GM12873 (cell line): ENCODE measurements at regions not wholly inside any gene's neighbourhood (a gene's known extent, or its start where the extent isn't known, plus 50 kb on each side); places are given as distances from the start of the nearest gene placed in this dataset.

Experiments used
- TF ChIP-seq, protein P1 (sequence below): IDR thresholded peaks from 2 replicates; pipeline ENCODE4 v1.5.1; 2012; ENCODE audit warnings: low read depth, mild to moderate bottlenecking, moderate library complexity, low read length, control low read depth; ENCODE audit not compliant: insufficient read depth; ENCODE audit errors: missing control alignments

DNA sequence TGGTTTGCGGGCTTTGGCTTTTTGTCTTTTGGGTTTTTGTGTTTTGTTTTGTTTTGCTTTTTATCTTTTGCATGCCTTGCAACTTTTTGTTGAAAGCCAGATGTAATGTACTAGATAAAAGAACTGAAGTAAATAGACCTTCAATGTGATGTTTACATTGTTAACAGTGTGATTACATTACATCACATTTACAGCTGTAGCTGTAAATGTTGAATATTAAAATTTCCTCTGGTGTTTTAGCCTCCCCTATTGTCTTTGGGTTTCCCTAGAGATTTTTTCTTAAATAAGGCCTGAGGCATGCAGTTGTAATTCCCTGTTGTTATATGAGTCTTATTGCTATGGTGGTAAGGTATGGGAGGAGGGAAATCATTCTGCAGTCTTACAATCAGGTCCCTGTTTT is 275.0 kb downstream of the PARM1 start:
- TF ChIP-seq, protein P1, sequence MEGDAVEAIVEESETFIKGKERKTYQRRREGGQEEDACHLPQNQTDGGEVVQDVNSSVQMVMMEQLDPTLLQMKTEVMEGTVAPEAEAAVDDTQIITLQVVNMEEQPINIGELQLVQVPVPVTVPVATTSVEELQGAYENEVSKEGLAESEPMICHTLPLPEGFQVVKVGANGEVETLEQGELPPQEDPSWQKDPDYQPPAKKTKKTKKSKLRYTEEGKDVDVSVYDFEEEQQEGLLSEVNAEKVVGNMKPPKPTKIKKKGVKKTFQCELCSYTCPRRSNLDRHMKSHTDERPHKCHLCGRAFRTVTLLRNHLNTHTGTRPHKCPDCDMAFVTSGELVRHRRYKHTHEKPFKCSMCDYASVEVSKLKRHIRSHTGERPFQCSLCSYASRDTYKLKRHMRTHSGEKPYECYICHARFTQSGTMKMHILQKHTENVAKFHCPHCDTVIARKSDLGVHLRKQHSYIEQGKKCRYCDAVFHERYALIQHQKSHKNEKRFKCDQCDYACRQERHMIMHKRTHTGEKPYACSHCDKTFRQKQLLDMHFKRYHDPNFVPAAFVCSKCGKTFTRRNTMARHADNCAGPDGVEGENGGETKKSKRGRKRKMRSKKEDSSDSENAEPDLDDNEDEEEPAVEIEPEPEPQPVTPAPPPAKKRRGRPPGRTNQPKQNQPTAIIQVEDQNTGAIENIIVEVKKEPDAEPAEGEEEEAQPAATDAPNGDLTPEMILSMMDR: no peak

DNA sequence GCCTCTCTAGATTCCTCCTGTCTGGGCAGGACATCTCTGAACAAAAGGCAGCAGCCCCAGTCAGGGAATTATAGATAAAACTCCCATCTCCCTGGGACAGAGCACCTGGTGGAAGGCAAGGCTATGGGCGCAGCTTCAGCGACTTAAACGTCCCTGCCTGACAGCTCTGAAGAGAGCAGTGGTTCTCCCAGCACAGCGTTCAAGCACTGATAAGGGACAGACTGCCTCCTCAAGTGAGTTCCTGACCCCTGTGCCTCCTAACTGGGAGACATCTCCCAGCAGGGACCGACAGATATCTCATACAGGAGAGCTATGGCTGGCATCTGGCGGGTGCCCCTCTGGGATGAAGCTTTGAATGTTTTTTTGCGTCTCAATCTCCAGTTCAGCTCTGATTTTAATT is 262.2 kb downstream of the PARM1 start:
- TF ChIP-seq, protein P1: no peak

DNA sequence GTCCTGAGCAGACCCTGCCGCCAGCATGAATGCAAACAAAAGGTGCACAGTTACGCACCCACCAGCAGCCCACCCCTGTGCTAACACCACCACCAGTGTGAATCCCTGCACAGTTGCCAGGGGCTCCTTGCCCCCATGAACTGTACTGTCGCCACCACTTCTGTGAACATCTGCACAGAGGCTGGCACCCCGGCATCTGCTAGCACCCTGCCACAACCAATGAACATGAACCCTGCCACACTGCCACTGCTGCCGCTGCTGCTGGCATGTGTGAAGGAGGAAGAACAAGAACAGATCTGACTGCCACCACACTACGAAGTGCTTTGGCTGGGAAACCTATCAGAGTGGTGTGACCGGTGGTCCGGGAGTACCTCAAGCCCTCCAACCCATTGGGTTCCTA is 261.3 kb downstream of the PARM1 start:
- TF ChIP-seq, protein P1: no peak

DNA sequence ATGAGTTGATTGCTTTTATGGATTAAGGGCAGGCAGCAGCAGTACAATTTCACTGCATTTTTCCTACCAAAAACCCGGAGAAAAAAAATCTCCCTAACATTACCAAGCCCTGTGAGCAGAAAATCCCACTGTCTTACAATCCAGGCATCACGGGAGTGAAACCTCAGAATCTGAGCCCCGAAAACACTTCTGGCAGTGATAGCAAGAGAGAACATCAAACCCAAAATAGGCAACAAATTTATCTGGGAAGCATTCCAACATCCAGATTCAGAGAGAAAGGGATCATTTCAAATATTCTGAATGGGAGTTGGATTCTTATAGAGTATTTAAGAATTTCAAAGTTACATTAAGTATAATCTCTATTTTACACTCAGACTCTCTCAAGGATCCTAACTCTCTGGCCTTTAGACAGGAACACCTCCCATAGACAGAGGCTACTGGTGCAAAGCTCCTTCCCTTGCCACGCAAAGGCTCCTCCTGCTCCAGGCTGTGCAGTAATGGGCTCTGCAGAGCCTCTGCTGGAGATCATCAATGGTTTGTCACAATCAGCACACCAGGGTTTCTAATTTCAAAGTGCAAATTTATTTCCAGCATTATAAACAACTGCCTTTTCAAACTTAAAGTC is 256.9 kb downstream of the PARM1 start:
- TF ChIP-seq, protein P1: no peak

DNA sequence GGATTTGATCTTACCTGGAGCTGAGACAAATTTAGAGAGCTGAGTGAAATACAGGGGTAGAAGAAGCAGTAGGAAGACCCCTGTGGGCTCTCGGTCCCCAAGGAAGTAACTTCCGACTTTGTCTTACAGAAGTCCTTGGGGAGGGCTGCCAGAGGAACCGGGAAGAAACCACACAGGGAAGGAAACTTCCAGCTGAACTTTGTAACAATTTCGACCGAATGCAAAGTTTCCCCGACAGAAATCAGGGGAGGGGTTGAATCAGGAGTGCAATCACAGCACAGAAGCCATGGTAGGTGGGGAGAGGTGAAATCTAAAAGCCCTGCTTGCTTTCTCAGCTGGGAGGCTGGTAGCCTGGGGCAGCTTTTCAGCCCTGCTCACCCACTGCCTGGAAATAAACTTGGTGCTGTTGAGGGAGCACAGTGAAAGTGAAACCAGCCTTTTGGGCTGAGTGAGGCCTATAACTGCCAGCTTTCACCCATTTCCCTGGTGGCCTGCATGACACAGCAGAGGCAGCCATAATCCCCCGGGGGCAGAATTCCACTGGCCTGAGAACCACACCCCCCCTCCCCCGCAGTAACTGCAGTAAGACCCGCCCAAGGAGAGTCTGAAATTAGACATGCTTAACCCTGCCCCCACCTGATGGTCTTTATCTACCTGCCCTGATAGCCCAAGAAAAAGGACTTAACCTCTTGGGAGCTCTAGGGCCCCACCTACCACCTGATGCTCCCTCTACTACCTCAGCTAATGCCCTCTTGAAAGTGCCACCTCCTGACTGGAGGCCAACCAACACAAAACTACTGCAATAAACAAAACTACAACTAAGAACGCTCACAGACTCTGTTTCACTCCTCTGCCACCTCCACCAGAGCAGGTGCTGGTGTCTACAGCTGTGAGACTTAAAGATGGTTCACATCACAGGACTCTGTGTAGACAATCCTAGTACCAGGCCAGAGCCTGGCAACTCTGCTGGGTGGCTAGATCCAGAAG is 248.2 kb downstream of the PARM1 start:
- TF ChIP-seq, protein P1: no peak

DNA sequence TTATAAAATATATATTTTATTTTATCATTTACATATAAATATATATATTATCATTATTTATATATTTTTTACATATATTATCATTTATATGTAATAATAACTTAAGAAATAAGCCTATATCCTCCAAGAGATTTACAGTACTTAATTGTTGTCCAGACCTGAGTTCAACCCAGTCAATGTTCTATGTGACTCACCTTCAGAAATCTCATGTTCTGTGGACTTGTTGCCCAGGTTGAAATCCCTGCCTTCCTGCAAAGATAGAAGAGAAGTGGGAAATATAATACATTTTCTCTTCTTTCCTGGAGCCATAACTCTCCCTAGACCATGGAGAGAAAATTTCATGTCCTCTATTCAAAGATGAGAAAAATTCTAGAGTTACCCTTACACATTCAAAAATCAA is 247.3 kb downstream of the PARM1 start:
- TF ChIP-seq, protein P1: no peak

DNA sequence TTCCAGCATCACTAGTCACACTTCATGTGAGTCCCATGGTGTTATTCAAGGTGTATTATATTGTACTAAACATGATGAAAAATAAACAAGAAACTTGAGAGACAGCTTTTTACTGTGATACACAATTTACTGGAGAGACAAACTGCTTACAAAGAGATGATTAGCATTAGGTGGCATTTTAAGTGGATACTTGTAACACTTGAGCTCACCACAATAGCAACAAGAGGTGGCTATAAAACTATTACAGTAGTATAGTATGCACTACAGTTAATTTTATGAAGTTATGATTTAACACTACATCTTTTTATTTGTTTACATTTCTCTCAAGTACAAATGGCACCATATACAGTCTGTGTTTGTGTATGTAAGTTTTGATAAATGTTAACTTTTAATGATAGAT is 246.6 kb downstream of the PARM1 start:
- TF ChIP-seq, protein P1: no peak
